Hippocampal formation (tissue), 2 donors: ENCODE measurements at regions not wholly inside any gene's neighbourhood (a gene's known extent, or its start where the extent isn't known, plus 50 kb on each side); places are given as distances from the start of the nearest gene placed in this dataset.

Source experiments
- DNase-seq, 2 donors: peaks; one replicate each; lab custom pipeline; 2025; lab: John Stamatoyannopoulos, UW

GRCh38 chr16:35862242-35862641 is 2402.8 kb downstream of the TP53TG3F start:
- DNase-seq = no peak

- no peak for DNase-seq
These were observed 2409.2 kb downstream of the TP53TG3F start for GRCh38 chr16:35868630-35869029.

- no peak for DNase-seq
These were observed 2414.1 kb downstream of the TP53TG3F start for GRCh38 chr16:35873472-35873871.

DNA sequence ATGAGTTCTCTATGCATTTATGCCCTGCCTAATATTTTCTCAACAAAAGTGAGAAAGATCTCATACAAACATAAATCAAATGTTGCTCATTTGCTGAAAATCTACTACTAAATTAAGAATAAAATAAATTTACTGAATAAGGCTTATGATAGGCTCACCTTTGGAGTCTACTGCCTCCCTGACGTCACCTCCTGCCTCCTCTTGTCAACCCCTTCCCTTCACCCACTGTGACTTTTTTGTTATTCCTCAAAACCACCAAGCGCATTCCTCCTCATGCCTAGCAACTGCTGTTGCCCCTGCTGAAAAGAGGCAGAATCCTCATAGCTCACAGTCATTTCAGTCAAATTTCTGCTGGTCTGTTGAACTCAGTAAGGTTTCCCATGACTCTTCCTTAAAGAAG is 2422.2 kb downstream of the TP53TG3F start:
- DNase-seq = no peak

DNA sequence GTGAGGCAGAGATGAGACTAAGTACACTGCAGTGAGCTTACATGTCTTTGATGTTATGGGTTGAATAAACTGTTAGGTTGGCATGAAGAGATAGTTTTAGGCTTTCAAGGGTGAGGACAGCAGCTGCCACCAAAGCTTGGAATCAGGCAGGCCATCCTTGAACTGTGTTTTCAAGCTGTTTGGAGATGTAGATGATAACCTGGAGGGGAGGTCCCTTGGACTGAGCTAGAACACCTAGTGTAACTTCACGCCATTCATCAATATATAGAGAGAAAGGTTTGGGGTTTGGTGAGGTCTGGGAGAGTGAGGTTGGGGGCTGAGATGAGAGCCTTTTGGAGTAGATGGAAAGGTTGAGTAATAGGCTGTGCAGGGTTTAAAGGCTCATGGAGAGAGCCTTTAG is 2447.0 kb downstream of the TP53TG3F start:
- DNase-seq = no peak

- no peak for DNase-seq
These were observed 2448.7 kb downstream of the TP53TG3F start for GRCh38 chr16:35908152-35908551.

DNA sequence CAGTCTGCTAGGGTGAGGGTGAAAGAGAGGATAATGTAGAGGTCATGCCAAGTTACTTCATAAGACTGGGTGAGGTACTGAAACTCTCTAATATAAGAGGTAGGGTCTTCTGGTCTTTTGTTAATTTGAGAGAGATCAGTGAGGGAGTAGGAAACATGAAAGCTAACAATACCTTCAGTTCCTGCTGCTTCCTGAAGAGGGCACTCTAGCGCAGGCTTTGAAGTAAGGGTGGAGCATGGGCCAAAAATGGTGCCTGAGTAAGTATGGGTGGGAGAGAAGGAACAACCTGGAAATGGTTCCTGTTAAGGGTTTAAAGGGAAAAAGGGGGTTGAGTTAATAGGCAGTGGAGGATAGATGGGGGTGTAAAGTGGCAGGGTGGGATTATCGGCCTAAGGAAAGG is 2449.5 kb downstream of the TP53TG3F start:
- no peak for DNase-seq

DNA sequence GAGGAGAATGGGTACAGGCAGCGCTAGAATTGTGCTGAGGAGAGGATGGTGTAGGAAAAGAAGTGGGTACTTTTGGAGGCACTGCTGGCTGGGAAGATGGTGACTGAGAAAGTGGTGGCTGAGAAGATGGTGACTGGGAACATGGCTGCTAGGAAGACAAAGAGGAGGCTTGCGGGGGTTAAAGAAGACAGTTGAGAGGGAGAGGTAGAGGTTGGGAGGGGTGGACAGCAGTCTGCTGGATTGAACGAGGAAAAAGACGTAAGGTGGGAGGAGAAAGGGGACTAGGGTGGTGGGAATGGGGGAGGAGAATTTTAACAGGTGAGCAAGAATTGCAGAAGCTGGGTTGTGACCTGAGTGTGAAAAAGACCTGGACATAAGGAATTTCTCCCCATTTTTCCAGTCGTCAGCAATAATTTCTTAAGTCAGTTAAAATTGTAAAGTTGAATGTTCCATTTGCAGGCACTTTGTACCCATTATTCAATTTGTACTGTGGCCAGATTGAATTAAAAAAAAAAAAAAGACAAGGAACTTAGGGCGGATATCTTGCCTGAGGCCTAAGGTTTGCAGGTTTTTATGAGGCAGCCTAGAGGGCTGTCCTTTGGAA is 2450.0 kb downstream of the TP53TG3F start:
- no peak for DNase-seq

DNA sequence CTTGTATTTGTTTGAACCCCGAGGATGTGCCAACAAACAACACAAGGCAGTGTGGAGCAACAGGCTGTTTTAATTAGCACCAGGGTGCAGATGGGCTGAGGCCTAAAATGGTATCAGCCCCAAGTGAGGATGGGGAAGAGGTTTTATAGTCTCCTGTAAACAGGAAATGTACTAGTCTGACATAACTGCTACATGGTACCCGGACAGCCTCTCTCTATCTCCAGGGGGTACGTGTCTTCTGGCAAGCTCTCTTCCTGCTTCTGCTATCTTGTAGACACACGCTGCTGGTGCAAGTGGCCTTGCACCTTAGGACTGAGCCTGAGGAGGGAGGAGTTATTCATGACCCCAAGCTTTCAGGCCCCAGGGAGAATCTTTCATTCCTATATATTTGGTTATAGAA is 2451.0 kb downstream of the TP53TG3F start:
- DNase-seq = no peak

DNA sequence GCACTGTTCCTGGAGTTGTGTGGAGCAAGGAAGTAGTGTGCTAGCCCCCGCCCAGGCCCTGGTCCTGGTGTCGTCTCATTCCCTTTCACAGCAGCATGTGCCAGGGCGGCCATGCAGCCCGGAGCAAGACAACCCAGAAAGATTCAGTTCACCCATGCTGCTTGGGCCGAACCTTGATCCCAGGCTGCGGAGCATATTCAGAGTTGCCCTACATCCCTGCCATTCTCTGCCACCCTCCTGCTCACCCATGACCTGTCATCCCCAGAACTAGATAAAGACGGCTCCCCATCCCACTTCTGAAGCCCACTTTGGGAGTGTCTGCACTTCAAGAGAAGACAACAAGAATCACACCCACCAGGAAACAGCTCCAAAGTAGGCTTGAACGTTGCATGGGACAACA is 2452.5 kb downstream of the TP53TG3F start:
- DNase-seq = no peak

DNA sequence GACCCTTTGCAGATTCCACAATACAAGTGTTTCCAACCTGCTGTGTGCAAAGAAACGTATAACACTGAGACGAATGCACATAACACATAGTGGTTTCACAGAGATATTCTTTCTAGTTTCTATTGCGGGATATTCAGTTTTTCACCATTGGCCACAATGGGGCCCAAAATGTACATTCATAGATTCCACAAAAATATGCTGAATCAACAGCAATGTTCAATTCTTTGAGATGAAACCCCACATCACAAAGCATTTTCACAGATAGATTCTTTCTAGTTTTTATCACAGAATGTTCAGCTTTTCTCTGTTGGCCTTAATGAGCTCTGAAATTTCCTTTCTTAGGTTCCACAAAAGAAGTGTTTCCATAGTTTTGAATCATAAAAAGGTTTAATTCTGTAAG is 2472.3 kb downstream of the TP53TG3F start:
- DNase-seq = no peak
